Esophagus muscularis mucosa (tissue), 4 donors: ENCODE measurements at regions not wholly inside any gene's neighbourhood (a gene's known extent, or its start where the extent isn't known, plus 50 kb on each side); places are given as distances from the start of the nearest gene placed in this dataset.

Experiments used
- EP300 ChIP-seq: sonication (generic); formaldehyde crosslinking; IDR thresholded peaks from one replicate; pipeline ENCODE4 v1.6.1; 2017; ENCODE audit warnings: antibody characterized with exemption
- POLR2A ChIP-seq: fragments of 450-650 bp; IDR thresholded peaks from one replicate; pipeline ENCODE4 v1.6.1; 2017; ENCODE audit warnings: antibody characterized with exemption, moderate library complexity, mild to moderate bottlenecking, low read depth
- POLR2AphosphoS5 ChIP-seq, 2 donors: sonication (generic); formaldehyde crosslinking; IDR thresholded peaks; one replicate each; pipeline ENCODE4 v1.6.1; 2017; ENCODE audit warnings: antibody characterized with exemption in 2 of 2
- TF ChIP-seq, protein P1 (sequence below), 3 experiments: fragments of 200-600 bp in 2 of 3; fragments of 450-650 bp in 1 of 3; sonication (generic) in 2 of 3; IDR thresholded peaks; one replicate each; pipeline ENCODE4 v1.5.1; 2017 to 2019; ENCODE audit warnings: antibody characterized with exemption in 3 of 3, mild to moderate bottlenecking in 2 of 3, moderate library complexity in 1 of 3

GRCh38 chr12:91732086-91732485 is 413.6 kb downstream of the BTG1 start:
- TF ChIP-seq POLR2A (no peak), EP300 (no peak), POLR2AphosphoS5 (IDR thresholded peaks at IDR 0.05) (no peak)
- TF ChIP-seq, protein P1, sequence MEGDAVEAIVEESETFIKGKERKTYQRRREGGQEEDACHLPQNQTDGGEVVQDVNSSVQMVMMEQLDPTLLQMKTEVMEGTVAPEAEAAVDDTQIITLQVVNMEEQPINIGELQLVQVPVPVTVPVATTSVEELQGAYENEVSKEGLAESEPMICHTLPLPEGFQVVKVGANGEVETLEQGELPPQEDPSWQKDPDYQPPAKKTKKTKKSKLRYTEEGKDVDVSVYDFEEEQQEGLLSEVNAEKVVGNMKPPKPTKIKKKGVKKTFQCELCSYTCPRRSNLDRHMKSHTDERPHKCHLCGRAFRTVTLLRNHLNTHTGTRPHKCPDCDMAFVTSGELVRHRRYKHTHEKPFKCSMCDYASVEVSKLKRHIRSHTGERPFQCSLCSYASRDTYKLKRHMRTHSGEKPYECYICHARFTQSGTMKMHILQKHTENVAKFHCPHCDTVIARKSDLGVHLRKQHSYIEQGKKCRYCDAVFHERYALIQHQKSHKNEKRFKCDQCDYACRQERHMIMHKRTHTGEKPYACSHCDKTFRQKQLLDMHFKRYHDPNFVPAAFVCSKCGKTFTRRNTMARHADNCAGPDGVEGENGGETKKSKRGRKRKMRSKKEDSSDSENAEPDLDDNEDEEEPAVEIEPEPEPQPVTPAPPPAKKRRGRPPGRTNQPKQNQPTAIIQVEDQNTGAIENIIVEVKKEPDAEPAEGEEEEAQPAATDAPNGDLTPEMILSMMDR (IDR thresholded peaks at IDR 0.05): no peak
